IMR-90 (cell line): ENCODE measurements at regions not wholly inside any gene's neighbourhood (a gene's known extent, or its start where the extent isn't known, plus 50 kb on each side); places are given as distances from the start of the nearest gene placed in this dataset.
A peak's percentile ranks its signal among the peaks of the same experiment; 100 is the strongest.

Source experiments
- ATAC-seq: fragments of 200-7000 bp; cut with Tn5 transposase; 2 replicates; pipeline ENCODE4 v1.9.1; 2020; ENCODE audit warnings: low read depth, mild to moderate bottlenecking, moderate library complexity
- BruUV-seq: library from RNA; stranded (reverse); fragments of 400-500 nt; replicated peaks from 2 replicates; lab custom pipeline; 2021; lab: Mats Ljungman, UMichigan
- CTCF ChIA-PET: fragments of 300-600 bp; formaldehyde crosslinking; extraction: SDS; loops from one replicate; lab custom pipeline; 2021; ENCODE audit warnings: antibody characterized with exemption; lab: Yijun Ruan, JAX
- POLR2A ChIA-PET: fragments of 300-600 bp; sonication (Branson Sonifier 250); formaldehyde crosslinking; loops from one replicate; lab custom pipeline; 2022; ENCODE audit warnings: antibody characterized with exemption; ENCODE audit not compliant: unreplicated experiment; lab: Charles Lee
- DNase-seq: peaks from one replicate; pipeline ENCODE4 v3.0.0; 2013
- H2AFZ ChIP-seq: replicated peaks from 2 replicates; pipeline ENCODE3; 2013; ENCODE audit warnings: low read length, mild to moderate bottlenecking; ENCODE audit not compliant: poor library complexity
- H2AK5ac ChIP-seq: 2 replicates; pipeline ENCODE4 v1.6.1; 2013; ENCODE audit warnings: low read depth, low read length, inconsistent platforms
- H2AK9ac ChIP-seq: replicated peaks from 2 replicates; pipeline ENCODE3; 2013; ENCODE audit warnings: mild to moderate bottlenecking, low read depth, low read length, moderate library complexity; ENCODE audit not compliant: poor library complexity
- H2BK120ac ChIP-seq: 2 replicates; pipeline ENCODE4 v1.6.1; 2013; ENCODE audit warnings: low read depth, low read length, inconsistent platforms
- H2BK15ac ChIP-seq: 3 replicates; pipeline ENCODE4 v1.6.1; 2013; ENCODE audit warnings: low read depth, low read length, inconsistent platforms
- H2BK20ac ChIP-seq: 2 replicates; pipeline ENCODE4 v1.6.1; 2013; ENCODE audit warnings: low read depth, mild to moderate bottlenecking, inconsistent platforms, low read length, moderate library complexity
- H2BK5ac ChIP-seq: 2 replicates; pipeline ENCODE4 v1.6.1; 2013; ENCODE audit warnings: mild to moderate bottlenecking, low read depth, low read length, inconsistent platforms; ENCODE audit not compliant: poor library complexity, severe bottlenecking
- H3K14ac ChIP-seq: replicated peaks from 2 replicates; pipeline ENCODE4 v1.6.1; 2013; ENCODE audit warnings: low read depth, low read length, inconsistent platforms
- H3K18ac ChIP-seq: 2 replicates; pipeline ENCODE4 v1.6.1; 2013; ENCODE audit warnings: low read depth, low read length, control low read depth
- H3K23ac ChIP-seq: 2 replicates; pipeline ENCODE4 v1.6.1; 2013; ENCODE audit warnings: low read depth, low read length, inconsistent platforms
- H3K27ac ChIP-seq: 2 replicates; pipeline ENCODE4 v1.5.1; 2013; ENCODE audit warnings: mild to moderate bottlenecking, control low read depth, low read length; ENCODE audit not compliant: insufficient read depth
- H3K27me3 ChIP-seq: 2 replicates; pipeline ENCODE4 v1.6.1; 2013; ENCODE audit warnings: low read length; ENCODE audit not compliant: control insufficient read depth, insufficient read depth
- H3K36me3 ChIP-seq: 2 replicates; pipeline ENCODE4 v1.6.1; 2013; ENCODE audit warnings: low read length, mixed read lengths; ENCODE audit not compliant: control insufficient read depth, insufficient read depth
- H3K4ac ChIP-seq: 2 replicates; pipeline ENCODE4 v1.6.1; 2013; ENCODE audit warnings: low read depth, low read length, inconsistent platforms
- H3K4me1 ChIP-seq: 2 replicates; pipeline ENCODE4 v1.6.1; 2013; ENCODE audit warnings: low read length, mixed read lengths; ENCODE audit not compliant: control insufficient read depth, insufficient read depth
- H3K4me2 ChIP-seq: 2 replicates; pipeline ENCODE4 v1.6.1; 2013; ENCODE audit warnings: low read depth, mild to moderate bottlenecking, control low read depth, low read length, moderate library complexity
- H3K4me3 ChIP-seq: 2 replicates; pipeline ENCODE4 v1.5.1; 2013; ENCODE audit warnings: low read depth, mild to moderate bottlenecking, control low read depth, low read length, moderate library complexity; ENCODE audit not compliant: insufficient read depth
- H3K56ac ChIP-seq: 2 replicates; pipeline ENCODE4 v1.6.1; 2013; ENCODE audit warnings: low read length, inconsistent platforms; ENCODE audit not compliant: insufficient read depth; ENCODE audit errors: extremely low read depth
- H3K79me1 ChIP-seq, 2 experiments: 2 replicates each; pipeline ENCODE4 v1.6.1; 2013; ENCODE audit warnings: low read length in 2 of 2, inconsistent platforms in 1 of 2, low read depth in 1 of 2
- H3K9ac ChIP-seq: 2 replicates; pipeline ENCODE4 v1.6.1; 2013; ENCODE audit warnings: low read depth, low read length, control low read depth
- H3K9me1 ChIP-seq: 2 replicates; pipeline ENCODE4 v1.6.1; 2013; ENCODE audit warnings: low read length, inconsistent platforms; ENCODE audit not compliant: insufficient read depth
- H3K9me3 ChIP-seq: 2 replicates; pipeline ENCODE4 v1.6.1; 2013; ENCODE audit warnings: low read length; ENCODE audit not compliant: control insufficient read depth, insufficient read depth
- H4K20me1 ChIP-seq: 2 replicates; pipeline ENCODE4 v1.6.1; 2013; ENCODE audit warnings: low read length, inconsistent platforms; ENCODE audit not compliant: insufficient read depth
- H4K5ac ChIP-seq: 2 replicates; pipeline ENCODE4 v1.6.1; 2013; ENCODE audit warnings: mild to moderate bottlenecking, low read depth, low read length, control low read depth
- H4K8ac ChIP-seq, 2 experiments: 2 replicates each; pipeline ENCODE4 v1.6.1; 2013; ENCODE audit warnings: low read depth in 2 of 2, low read length in 2 of 2, control low read depth in 1 of 2, inconsistent platforms in 1 of 2
- H4K91ac ChIP-seq: 2 replicates; pipeline ENCODE4 v1.6.1; 2013; ENCODE audit warnings: low read depth, low read length, inconsistent platforms; ENCODE audit not compliant: insufficient read depth
- CHD1 ChIP-seq: IDR thresholded peaks from 2 replicates; pipeline ENCODE4 v1.6.1; 2012; ENCODE audit warnings: low read depth, low read length, improper control_type of control experiment
- CTCF ChIP-seq: conservative IDR thresholded peaks from 2 replicates; pipeline ENCODE4 v1.5.1; 2012; ENCODE audit warnings: mild to moderate bottlenecking, low read depth, low read length, improper control_type of control experiment
- ELK1 ChIP-seq: fragments of 150-350 bp; IDR thresholded peaks from 2 replicates; pipeline ENCODE4 v1.6.1; 2016; ENCODE audit warnings: low read depth, mild to moderate bottlenecking, low read length, moderate library complexity, borderline replicate concordance
- FOS ChIP-seq: fragments of 150-350 bp; IDR thresholded peaks from 2 replicates; pipeline ENCODE4 v1.6.1; 2016; ENCODE audit warnings: low read depth, low read length
- MAFK ChIP-seq: IDR thresholded peaks from 2 replicates; pipeline ENCODE4 v1.6.1; 2012; ENCODE audit warnings: low read depth, low read length, improper control_type of control experiment
- MAZ ChIP-seq: IDR thresholded peaks from 2 replicates; pipeline ENCODE4 v1.6.1; 2012; ENCODE audit warnings: low read depth, mild to moderate bottlenecking, low read length, improper control_type of control experiment, moderate library complexity, borderline replicate concordance
- MXI1 ChIP-seq: IDR thresholded peaks from 2 replicates; pipeline ENCODE4 v1.6.1; 2012; ENCODE audit warnings: low read depth, mild to moderate bottlenecking, low read length, moderate library complexity, borderline replicate concordance
- NFE2L2 ChIP-seq: fragments of 150-350 bp; IDR thresholded peaks from 2 replicates; pipeline ENCODE4 v1.6.1; 2016; ENCODE audit warnings: low read depth, mild to moderate bottlenecking, low read length
- RAD21 ChIP-seq: IDR thresholded peaks from 2 replicates; pipeline ENCODE4 v1.6.1; 2012; ENCODE audit warnings: low read length, improper control_type of control experiment
- RFX5 ChIP-seq: IDR thresholded peaks from 2 replicates; pipeline ENCODE4 v1.8.0; 2012; ENCODE audit warnings: low read depth, mild to moderate bottlenecking, low read length, moderate library complexity
- USF2 ChIP-seq: fragments of 150-350 bp; IDR thresholded peaks from 2 replicates; pipeline ENCODE4 v1.6.1; 2017; ENCODE audit warnings: mild to moderate bottlenecking, antibody characterized with exemption, low read length, low read depth
- WGBS, 2 experiments: methylation state at CpG; one replicate each; pipeline versions ENCODE4 v1.1.5 to v1.1.7; 2013; ENCODE audit warnings: missing lambda C conversion rate in 2 of 2; ENCODE audit not compliant: insufficient read length in 1 of 2; ENCODE audit errors: extremely low coverage in 2 of 2; 5-methylcytosine and 5-hydroxymethylcytosine counted together
- dilution Hi-C: fragments of 300-500 bp; cut with HindIII; formaldehyde crosslinking; loops from one replicate; pipeline ENCODE4 v1.14.3; 2018; ENCODE audit warnings: low sequenced_read_pairs; ENCODE audit not compliant: unreplicated experiment
- in situ Hi-C: fragments of 300-500 bp; cut with MboI; formaldehyde crosslinking; loops from 3 replicates; pipeline ENCODE4 v1.14.3; 2019; ENCODE audit warnings: low sequenced_read_pairs, inconsistent platforms, mixed read lengths
- intact Hi-C: fragments of 100-400 bp; cut with micrococcal nuclease; formaldehyde crosslinking; loops from 2 replicates; pipeline ENCODE4 v1.10.0; 2022

- H2BK5ac ChIP-seq = no peak overlapping the region
- H3K4ac ChIP-seq = no peak overlapping the region
- H4K20me1 ChIP-seq = no peaks in the 10 kb centered on the region
- WGBS, 2 experiments = 40% methylated on average over 6 of the region's 13 CpGs; no CpG with 5 or more reads in 1 of the 2 experiments
- no peaks in the 10 kb centered on the region for H3K79me1 ChIP-seq
- intact Hi-C loops = no loop called here
- H3K4me2 ChIP-seq = no peak overlapping the region
- H3K9ac ChIP-seq = no peak overlapping the region
- H2BK20ac ChIP-seq = no peak overlapping the region
- H3K56ac ChIP-seq = no peak overlapping the region
- no peaks in the 10 kb centered on the region for H3K36me3 ChIP-seq
- H2AK5ac ChIP-seq = no peak overlapping the region
- H3K27ac ChIP-seq = no peak overlapping the region
- H3K14ac ChIP-seq = no peak overlapping the region
- ChIA-PET CTCF (no interaction called here), POLR2A (no interaction called here)
- ATAC-seq = 0 out of 2 replicates have a peak, but pooled peaks have one; percentile 24
- no peak overlapping the region for H4K91ac ChIP-seq
- no peak overlapping the region for H2BK15ac ChIP-seq
- H3K27me3 ChIP-seq = peaks cover 11% of the 10 kb centered on the region
- TF ChIP-seq RFX5 (no peak), CHD1 (no peak), NFE2L2 (no peak), CTCF (no peak), RAD21 (no peak), FOS (no peak), ELK1 (no peak), USF2 (no peak), MAZ (no peak), MXI1 (no peak), MAFK (no peak)
- H3K9me3 ChIP-seq = peaks cover 6% of the 10 kb centered on the region
- H2BK120ac ChIP-seq = no peak overlapping the region
- in situ Hi-C loops = no loop called here
- no peaks in the 10 kb centered on the region for H3K9me1 ChIP-seq
- no peak overlapping the region for H3K18ac ChIP-seq
- dilution Hi-C loops = no loop called here
- no peaks in the 10 kb centered on the region for H3K4me1 ChIP-seq
- no peak overlapping the region for H4K8ac ChIP-seq
- H2AK9ac ChIP-seq = no peak overlapping the region
- H4K5ac ChIP-seq = 0 out of 2 replicates have a peak overlapping the region, but pooled peaks have one; percentile 43
- H3K4me3 ChIP-seq = no peak overlapping the region
- peak overlapping the region; percentile 8 for H2AFZ ChIP-seq
- peak; percentile 5 for DNase-seq
- no TSS peak for BruUV-seq
- no peak overlapping the region for H3K23ac ChIP-seq
These were observed 51.1 kb upstream of the MVB12B start for GRCh38 chr9:126275386-126276001.
